Testis (tissue), 2 donors: ENCODE measurements at regions not wholly inside any gene's neighbourhood (a gene's known extent, or its start where the extent isn't known, plus 50 kb on each side); places are given as distances from the start of the nearest gene placed in this dataset.

Experiments
- DNase-seq: peaks from one replicate; pipeline ENCODE4 v3.0.0-alpha.2; 2019
- H3K27ac ChIP-seq, 2 donors: fragments of 200-600 bp; sonication (generic); one replicate each; pipeline ENCODE4 v1.5.1; 2019
- H3K27me3 ChIP-seq: fragments of 200-600 bp; sonication (generic); one replicate; pipeline ENCODE4 v1.5.1; 2019
- H3K36me3 ChIP-seq: fragments of 200-600 bp; sonication (generic); one replicate; pipeline ENCODE4 v1.5.1; 2017; ENCODE audit warnings: low read depth; ENCODE audit errors: missing control alignments
- H3K4me1 ChIP-seq: fragments of 200-600 bp; sonication (generic); one replicate; pipeline ENCODE4 v1.5.1; 2019
- H3K4me3 ChIP-seq, 2 donors: fragments of 200-600 bp; sonication (generic); one replicate each; pipeline ENCODE4 v1.5.1; 2017 to 2019
- H3K9me3 ChIP-seq: fragments of 200-600 bp; sonication (generic); one replicate; pipeline ENCODE4 v1.5.1; 2017
- POLR2A ChIP-seq: fragments of 450-650 bp; IDR thresholded peaks from one replicate; pipeline ENCODE4 v1.6.1; 2017; ENCODE audit warnings: antibody characterized with exemption, mild to moderate bottlenecking, moderate library complexity
- WGBS, 2 donors: methylation state at CpG; one replicate each; pipeline ENCODE4 v1.1.5; 2018; 5-methylcytosine and 5-hydroxymethylcytosine counted together
- intact Hi-C: fragments of 100-400 bp; cut with DNase I; formaldehyde crosslinking; loops from one replicate; pipeline ENCODE4 v1.15.1; 2023; ENCODE audit warnings: low total_unique reads
- TF ChIP-seq, protein P1 (sequence below), 3 experiments: fragments of 450-650 bp in 2 of 3; fragments of 200-600 bp in 1 of 3; sonication (generic) in 1 of 3; IDR thresholded peaks; one replicate each; pipeline ENCODE4 v1.5.1; 2016 to 2019; ENCODE audit warnings: antibody characterized with exemption in 3 of 3, mild to moderate bottlenecking in 2 of 3, moderate library complexity in 1 of 3

GRCh38 chr4:153081693-153082092 lies 122.5 kb upstream of the TRIM2 start:
- no peaks in the 10 kb centered on the region for H3K36me3 ChIP-seq
- intact Hi-C loops, result no loop called here
- peaks cover 3% of the 10 kb centered on the region for H3K4me1 ChIP-seq
- 71 to 80% methylated on average over 4 of the region's 4 CpGs for WGBS, 2 donors
- TF ChIP-seq, protein P1, sequence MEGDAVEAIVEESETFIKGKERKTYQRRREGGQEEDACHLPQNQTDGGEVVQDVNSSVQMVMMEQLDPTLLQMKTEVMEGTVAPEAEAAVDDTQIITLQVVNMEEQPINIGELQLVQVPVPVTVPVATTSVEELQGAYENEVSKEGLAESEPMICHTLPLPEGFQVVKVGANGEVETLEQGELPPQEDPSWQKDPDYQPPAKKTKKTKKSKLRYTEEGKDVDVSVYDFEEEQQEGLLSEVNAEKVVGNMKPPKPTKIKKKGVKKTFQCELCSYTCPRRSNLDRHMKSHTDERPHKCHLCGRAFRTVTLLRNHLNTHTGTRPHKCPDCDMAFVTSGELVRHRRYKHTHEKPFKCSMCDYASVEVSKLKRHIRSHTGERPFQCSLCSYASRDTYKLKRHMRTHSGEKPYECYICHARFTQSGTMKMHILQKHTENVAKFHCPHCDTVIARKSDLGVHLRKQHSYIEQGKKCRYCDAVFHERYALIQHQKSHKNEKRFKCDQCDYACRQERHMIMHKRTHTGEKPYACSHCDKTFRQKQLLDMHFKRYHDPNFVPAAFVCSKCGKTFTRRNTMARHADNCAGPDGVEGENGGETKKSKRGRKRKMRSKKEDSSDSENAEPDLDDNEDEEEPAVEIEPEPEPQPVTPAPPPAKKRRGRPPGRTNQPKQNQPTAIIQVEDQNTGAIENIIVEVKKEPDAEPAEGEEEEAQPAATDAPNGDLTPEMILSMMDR (IDR thresholded peaks at IDR 0.05), result no peak
- TF ChIP-seq POLR2A, result no peak
- DNase-seq, result no peak
- no peak overlapping the region for H3K27ac ChIP-seq
- no peaks in the 10 kb centered on the region for H3K9me3 ChIP-seq
- no peaks in the 10 kb centered on the region for H3K27me3 ChIP-seq
- H3K4me3 ChIP-seq, result no peak overlapping the region

DNA sequence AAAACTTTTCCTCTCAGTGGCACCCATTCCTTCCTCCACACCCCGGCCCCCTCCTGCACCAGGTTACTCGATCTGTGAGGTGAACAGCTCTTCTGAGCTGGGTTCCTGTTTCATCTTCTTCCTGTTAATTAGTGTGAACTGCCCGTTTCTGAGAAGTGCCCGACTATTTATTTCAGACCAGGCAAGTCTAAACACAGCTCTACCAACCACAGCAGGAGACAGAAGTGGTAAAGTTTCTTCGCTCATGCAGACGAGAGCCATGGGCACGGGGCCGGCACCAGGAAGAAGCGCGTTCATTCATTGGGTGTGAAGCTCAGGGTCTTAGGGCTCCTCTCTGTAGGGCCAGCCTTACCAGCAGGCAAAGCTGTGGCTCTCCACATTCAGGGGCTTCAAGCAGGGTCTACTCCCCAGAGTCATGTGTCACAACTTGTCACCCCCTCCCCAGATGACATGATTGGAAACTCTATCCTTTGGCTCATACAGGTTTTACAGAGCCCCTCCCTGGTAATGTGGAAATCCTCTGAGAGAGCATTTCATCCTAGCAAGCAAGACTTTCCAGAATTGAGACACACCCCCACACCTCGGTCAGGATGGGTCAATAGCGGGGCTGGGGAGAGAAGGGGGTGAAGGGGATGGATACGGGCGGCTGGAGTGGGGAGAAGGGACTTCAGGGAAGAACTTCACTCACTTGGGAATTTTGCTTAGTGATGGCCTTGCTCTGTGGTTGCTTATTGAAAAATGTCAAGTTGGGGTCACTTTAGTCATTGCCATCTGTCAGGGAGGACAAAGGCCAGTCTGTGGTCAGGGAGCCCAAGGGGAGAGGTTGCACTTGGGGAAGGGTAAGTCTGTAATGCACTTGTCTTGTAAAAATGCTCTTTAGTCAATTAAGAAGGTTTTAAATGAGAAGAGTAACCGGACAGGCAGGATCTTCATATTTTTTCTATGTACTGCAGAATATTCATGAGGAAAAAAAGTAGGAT lies 121.6 kb upstream of the TRIM2 start:
- intact Hi-C loops, result no loop called here
- H3K9me3 ChIP-seq, result no peaks in the 10 kb centered on the region
- peaks cover 3% of the 10 kb centered on the region for H3K4me1 ChIP-seq
- TF ChIP-seq, protein P1 (IDR thresholded peaks at IDR 0.05), result no peak
- no peak for TF ChIP-seq POLR2A
- no peak for DNase-seq
- H3K36me3 ChIP-seq, result no peaks in the 10 kb centered on the region
- H3K27ac ChIP-seq, result no peak overlapping the region
- no peaks in the 10 kb centered on the region for H3K27me3 ChIP-seq
- 89 to 90% methylated on average over 15 of the region's 15 CpGs for WGBS, 2 donors
- H3K4me3 ChIP-seq, result no peak overlapping the region

DNA sequence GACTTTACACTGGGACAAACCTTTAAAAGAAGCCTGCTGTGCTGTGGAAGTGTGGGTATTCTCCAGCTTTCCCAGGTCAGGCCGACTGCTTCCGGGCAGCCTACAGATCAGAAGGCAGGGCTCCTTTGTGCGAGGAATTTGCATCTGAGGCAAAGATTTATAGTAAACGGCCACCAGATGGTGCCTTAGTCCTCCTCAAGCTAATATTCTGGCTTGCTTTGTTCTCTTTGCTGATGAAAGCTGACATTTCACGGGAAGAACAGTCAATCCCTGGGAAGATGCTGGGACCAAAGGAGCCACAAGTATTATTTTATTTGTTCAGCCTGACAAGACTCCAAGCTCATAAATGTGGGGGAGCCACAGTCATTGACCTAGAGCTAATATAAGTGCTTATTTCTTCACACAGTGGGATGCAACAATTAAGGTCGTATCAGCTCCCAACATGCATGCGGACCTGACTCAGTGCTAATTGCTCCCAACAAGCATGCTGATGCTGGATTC lies 120.7 kb upstream of the TRIM2 start:
- H3K4me1 ChIP-seq, result peaks cover 3% of the 10 kb centered on the region
- DNase-seq, result peak; percentile 57
- WGBS, 2 donors, result 28 to 32% methylated on average over 7 of the region's 7 CpGs

DNA sequence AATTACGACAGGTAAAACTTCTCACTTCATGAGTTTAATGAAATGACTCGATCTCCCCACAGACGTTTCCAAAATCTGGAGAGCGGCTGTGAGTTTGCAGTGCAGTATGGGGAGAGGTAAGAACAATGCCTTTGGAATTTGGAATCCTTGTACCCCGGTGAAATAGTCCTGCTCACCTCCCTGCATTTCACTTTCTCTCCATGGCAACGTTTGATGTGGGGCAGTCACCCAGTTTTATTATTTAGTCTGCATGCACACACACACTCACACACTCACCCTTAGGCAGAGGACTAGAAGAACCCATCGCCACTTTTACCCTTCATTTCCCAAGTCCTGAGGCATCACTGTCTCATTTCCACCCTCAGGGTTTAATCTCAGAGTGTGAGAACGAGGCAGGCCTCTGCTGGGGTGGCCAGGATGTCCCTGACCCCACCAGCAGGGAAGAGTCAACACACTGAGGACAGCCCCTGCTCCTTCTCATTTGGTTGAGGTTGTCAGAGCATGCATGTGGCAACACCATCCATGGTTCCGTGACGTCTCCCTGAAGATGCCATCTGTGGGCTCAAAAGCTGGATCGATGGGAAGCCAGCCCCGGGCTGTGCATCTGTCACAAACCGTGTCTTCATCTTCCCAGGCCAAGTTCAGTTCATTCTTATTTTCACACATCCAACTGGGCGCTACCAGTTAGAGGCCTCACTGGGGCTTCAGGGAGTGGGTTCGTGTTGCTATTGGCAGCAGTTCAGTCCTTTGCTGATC lies 119.8 kb upstream of the TRIM2 start:
- no peak overlapping the region for H3K4me3 ChIP-seq
- peaks cover 3% of the 10 kb centered on the region for H3K4me1 ChIP-seq
- TF ChIP-seq, protein P1 (IDR thresholded peaks at IDR 0.05), result no peak
- TF ChIP-seq POLR2A, result no peak
- 85 to 91% methylated on average over 14 to 15 of the region's 15 CpGs for WGBS, 2 donors
- H3K27me3 ChIP-seq, result no peaks in the 10 kb centered on the region
- H3K36me3 ChIP-seq, result no peaks in the 10 kb centered on the region
- no peak for DNase-seq
- intact Hi-C loops, result no loop called here
- H3K27ac ChIP-seq, result no peak overlapping the region
- H3K9me3 ChIP-seq, result no peaks in the 10 kb centered on the region

More for the DNA sequence above, 120.7 kb upstream of the TRIM2 start:
- intact Hi-C loops, result no loop called here
- TF ChIP-seq, protein P1 (IDR thresholded peaks at IDR 0.05), result peak; percentile 23 to 52 (median 40)
- TF ChIP-seq POLR2A, result no peak
- Histone ChIP-seq H3K4me3 (no peak overlapping the region), H3K9me3 (no peaks in the 10 kb centered on the region), H3K27me3 (no peaks in the 10 kb centered on the region), H3K27ac (no peak overlapping the region), H3K36me3 (no peaks in the 10 kb centered on the region)
